Stimulated activated CD4-positive, alpha-beta T cell treated with anti-CD3 and anti-CD28 coated beads, Interleukin-15, amount 100 ng/mL, for 48 hours (primary cell): ENCODE measurements at regions not wholly inside any gene's neighbourhood (a gene's known extent, or its start where the extent isn't known, plus 50 kb on each side); places are given as distances from the start of the nearest gene placed in this dataset.

ENCODE experiments used
- DNase-seq, 2 donors: peaks; one replicate each; pipeline ENCODE4 v3.0.0-alpha.2; 2020; ENCODE audit warnings: low read depth in 2 of 2

- DNase-seq: no peak
These were observed 173.0 kb upstream of the CASK start for GRCh38 chrX:42096265-42096920.

GRCh38 chrX:42094218-42094617 lies 170.9 kb upstream of the CASK start:
- DNase-seq: no peak

GRCh38 chrX:42093756-42094155 lies 170.4 kb upstream of the CASK start:
- DNase-seq: no peak

- DNase-seq: no peak
These were observed 167.0 kb upstream of the CASK start for GRCh38 chrX:42090395-42090794.

- no peak for DNase-seq
These were observed 165.7 kb upstream of the CASK start for GRCh38 chrX:42089031-42089430.

- DNase-seq: no peak
These were observed 164.6 kb upstream of the CASK start for GRCh38 chrX:42087960-42088359.

GRCh38 chrX:42085836-42086235 lies 162.5 kb upstream of the CASK start:
- no peak for DNase-seq

- DNase-seq: no peak
These were observed 156.6 kb upstream of the CASK start for GRCh38 chrX:42079968-42080367.

- no peak for DNase-seq
These were observed 154.3 kb upstream of the CASK start for GRCh38 chrX:42077675-42078074.

GRCh38 chrX:42075032-42075431 lies 151.7 kb upstream of the CASK start:
- no peak for DNase-seq

GRCh38 chrX:42073448-42073847 lies 150.1 kb upstream of the CASK start:
- no peak for DNase-seq

- no peak for DNase-seq
These were observed 147.5 kb upstream of the CASK start for GRCh38 chrX:42070866-42071265.

- DNase-seq: no peak
These were observed 130.9 kb upstream of the CASK start for GRCh38 chrX:42054256-42054655.

GRCh38 chrX:42050345-42050744 lies 127.0 kb upstream of the CASK start:
- no peak for DNase-seq

GRCh38 chrX:42047886-42048285 lies 124.5 kb upstream of the CASK start:
- no peak for DNase-seq

GRCh38 chrX:42028109-42028508 lies 104.8 kb upstream of the CASK start:
- DNase-seq: no peak

GRCh38 chrX:42027367-42028000 lies 104.1 kb upstream of the CASK start:
- DNase-seq: no peak

- DNase-seq: no peak
These were observed 102.5 kb upstream of the CASK start for GRCh38 chrX:42025861-42026260.

GRCh38 chrX:42023122-42023521 lies 99.8 kb upstream of the CASK start:
- no peak for DNase-seq

GRCh38 chrX:42022158-42022557 lies 98.8 kb upstream of the CASK start:
- no peak for DNase-seq

GRCh38 chrX:42021058-42021457 lies 97.7 kb upstream of the CASK start:
- DNase-seq: no peak

- DNase-seq: no peak
These were observed 96.9 kb upstream of the CASK start for GRCh38 chrX:42020225-42020624.

- DNase-seq: no peak
These were observed 94.6 kb upstream of the CASK start for GRCh38 chrX:42017971-42018370.

- DNase-seq: no peak
These were observed 77.5 kb upstream of the CASK start for GRCh38 chrX:42000836-42001235.
